ENCODE measurements at regions not wholly inside any gene's neighbourhood (a gene's known extent, or its start where the extent isn't known, plus 50 kb on each side); places are given as distances from the start of the nearest gene placed in this dataset.

DNA sequence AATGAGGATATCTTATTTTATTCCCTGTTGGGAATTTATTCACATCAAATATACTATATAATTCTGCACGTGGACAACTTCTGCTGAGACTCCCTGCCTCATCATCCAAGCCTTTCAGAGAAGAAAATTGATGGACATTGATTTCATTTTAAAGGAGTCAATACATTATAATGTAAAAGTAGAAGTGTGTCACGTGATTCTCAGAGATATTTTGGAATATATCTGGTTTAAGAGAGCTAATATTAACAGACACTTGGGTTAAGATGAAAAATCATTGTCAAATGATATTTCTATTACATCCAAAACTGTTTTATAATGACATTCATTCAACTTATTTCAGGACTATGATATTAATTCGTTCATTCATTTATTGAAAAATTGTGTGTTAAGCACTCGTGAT is 314.2 kb downstream of the ADGRL2 start:
- no peak for TF ChIP-seq CTCF (IDR thresholded peaks at IDR 0.05; ENCODE audit: low read depth, low read length, missing control alignments)
- DNase-seq (ENCODE audit: low read depth): no peak
- H3K4me3 ChIP-seq (ENCODE audit: low read depth, low read length): no peak overlapping the region

DNA sequence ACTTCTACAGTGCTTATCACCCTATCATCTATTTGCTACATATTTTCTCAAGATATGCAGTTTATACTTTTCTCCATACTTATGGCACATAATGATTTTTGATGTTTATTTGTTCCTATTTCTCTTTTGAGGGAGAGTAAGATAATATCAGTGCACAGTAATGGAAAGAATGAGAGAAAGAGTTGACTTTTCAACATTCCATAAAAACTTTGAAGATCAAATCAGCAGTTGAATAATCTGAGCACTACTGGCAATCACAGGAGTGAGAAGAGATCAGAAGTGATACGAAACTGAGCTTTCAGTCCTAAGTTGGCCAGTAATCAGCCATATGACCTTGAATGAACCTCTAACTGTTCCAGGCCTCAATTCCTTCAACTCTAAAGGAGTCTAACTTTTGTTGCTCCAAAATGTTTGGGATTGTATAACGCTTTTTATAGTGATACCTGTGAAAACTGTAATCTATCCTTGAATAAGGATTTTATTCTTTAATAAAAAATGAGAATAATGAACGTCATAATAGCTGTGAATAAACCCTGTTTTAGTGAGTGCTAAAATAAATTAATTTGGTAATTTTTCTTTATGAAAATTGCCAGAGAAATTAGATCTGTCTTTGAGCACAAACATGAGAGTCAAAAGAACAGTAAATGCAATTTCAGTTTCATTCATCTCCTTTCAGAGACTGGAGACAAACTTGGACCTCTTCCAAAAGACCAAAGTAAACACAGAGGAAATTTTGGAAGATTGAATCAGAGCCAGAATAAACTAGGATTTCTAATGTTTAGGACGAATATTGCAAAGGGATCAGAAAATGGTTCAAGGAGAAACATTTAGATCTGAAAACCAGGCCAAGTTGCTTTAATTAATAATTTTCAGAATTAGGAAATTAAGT is 309.9 kb downstream of the ADGRL2 start:
- DNase-seq (ENCODE audit: low read depth): no peak
- TF ChIP-seq CTCF (IDR thresholded peaks at IDR 0.05; ENCODE audit: low read depth, low read length, missing control alignments): no peak
- no peak overlapping the region for H3K4me3 ChIP-seq (ENCODE audit: low read depth, low read length)

DNA sequence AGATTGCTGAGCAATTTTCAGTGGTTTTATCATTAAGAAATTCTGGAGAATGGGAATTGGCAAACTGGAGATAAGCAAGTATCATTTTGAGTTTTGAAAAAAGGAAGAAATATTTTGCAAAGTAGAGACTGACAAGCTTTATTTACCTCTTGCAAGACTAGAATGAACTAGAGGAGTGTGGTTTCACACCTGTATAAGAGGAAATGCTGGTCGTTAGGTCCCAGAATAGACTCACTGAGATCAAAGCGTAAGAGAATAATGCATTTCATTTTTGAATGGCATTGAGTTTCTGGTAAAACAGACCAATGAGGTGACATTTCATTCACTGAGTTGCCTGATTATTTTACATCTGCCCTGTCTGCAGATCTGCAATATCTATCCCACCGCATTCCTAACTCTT is 308.1 kb downstream of the ADGRL2 start:
- no peak for TF ChIP-seq CTCF (IDR thresholded peaks at IDR 0.05; ENCODE audit: low read depth, low read length, missing control alignments)
- DNase-seq (ENCODE audit: low read depth): no peak
- H3K4me3 ChIP-seq (ENCODE audit: low read depth, low read length): no peak overlapping the region

GRCh38 chr1:82106672-82107071 is 305.9 kb downstream of the ADGRL2 start:
- TF ChIP-seq CTCF (IDR thresholded peaks at IDR 0.05; ENCODE audit: low read depth, low read length, missing control alignments): no peak
- no peak for DNase-seq (ENCODE audit: low read depth)
- no peak overlapping the region for H3K4me3 ChIP-seq (ENCODE audit: low read depth, low read length)

DNA sequence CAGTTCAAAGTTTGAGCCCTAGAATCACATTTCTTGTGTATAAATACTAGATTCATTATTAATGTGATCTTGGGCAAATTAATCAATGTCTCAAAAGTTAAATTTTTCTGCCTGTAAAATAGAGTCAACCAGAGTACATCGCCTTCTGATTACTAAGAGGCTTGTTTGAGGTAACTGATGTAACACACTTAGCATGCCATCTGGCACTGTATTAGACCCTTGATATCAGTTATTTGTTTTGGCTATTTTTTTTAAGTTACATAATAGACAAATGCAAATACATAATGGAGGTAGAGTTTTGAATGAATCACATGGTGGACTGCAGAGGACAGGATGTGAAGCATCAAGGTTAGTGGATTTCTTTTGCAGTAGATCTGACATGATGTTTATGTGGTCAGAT is 298.4 kb downstream of the ADGRL2 start:
- DNase-seq (ENCODE audit: low read depth): no peak

DNA sequence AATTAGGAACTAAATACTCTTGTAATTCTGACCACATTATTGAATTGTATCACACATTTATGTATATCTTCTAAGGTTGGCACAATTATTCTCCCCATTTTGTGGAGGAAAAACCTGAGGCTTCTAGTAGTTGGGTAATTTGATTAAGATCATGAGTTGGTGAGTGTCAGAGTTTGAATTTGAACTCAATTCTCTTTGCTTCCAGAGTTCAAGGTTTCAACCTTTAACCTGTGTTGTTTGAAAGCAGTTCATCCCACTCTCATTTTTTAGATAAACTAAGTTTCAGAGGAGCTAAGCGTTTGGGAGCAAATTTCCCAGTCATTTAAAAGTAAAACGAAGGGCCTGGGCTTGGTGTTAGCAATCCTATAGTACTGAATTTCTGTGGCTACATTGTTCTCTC is 293.4 kb downstream of the ADGRL2 start:
- H3K4me3 ChIP-seq (ENCODE audit: low read depth, low read length): no peak overlapping the region
- no peak for TF ChIP-seq CTCF (IDR thresholded peaks at IDR 0.05; ENCODE audit: low read depth, low read length, missing control alignments)
- no peak for DNase-seq (ENCODE audit: low read depth)

More for the DNA sequence above, 298.4 kb downstream of the ADGRL2 start:
- no peak overlapping the region for H3K4me3 ChIP-seq (ENCODE audit: low read depth, low read length)
- no peak for TF ChIP-seq CTCF (IDR thresholded peaks at IDR 0.05; ENCODE audit: low read depth, low read length, missing control alignments)

GRCh38 chr1:82091729-82092128 is 291.0 kb downstream of the ADGRL2 start:
- no peak overlapping the region for H3K4me3 ChIP-seq (ENCODE audit: low read depth, low read length)
- TF ChIP-seq CTCF (IDR thresholded peaks at IDR 0.05; ENCODE audit: low read depth, low read length, missing control alignments): no peak
- DNase-seq (ENCODE audit: low read depth): no peak

All from GM12864 (cell line).